WTC11 (cell line): ENCODE measurements at regions not wholly inside any gene's neighbourhood (a gene's known extent, or its start where the extent isn't known, plus 50 kb on each side); places are given as distances from the start of the nearest gene placed in this dataset.

ENCODE experiments used
- MXD4 ChIP-seq: fragments of 250-450 bp; sonication (Bioruptor Pico); IDR thresholded peaks from 2 replicates; pipeline ENCODE4 v1.8.0; 2021; ENCODE audit warnings: mild to moderate bottlenecking, moderate library complexity, borderline replicate concordance
- MYBL2 ChIP-seq: sonication (generic); formaldehyde crosslinking; IDR thresholded peaks from 2 replicates; pipeline ENCODE4 v1.8.1; 2023; ENCODE audit warnings: mild to moderate bottlenecking, moderate library complexity, missing genetic modification reagents
- SMAD3 ChIP-seq: sonication (generic); formaldehyde crosslinking; IDR thresholded peaks from 2 replicates; pipeline ENCODE4 v1.8.0; 2022; ENCODE audit warnings: missing genetic modification reagents, mild to moderate bottlenecking, borderline replicate concordance
- SP1 ChIP-seq: sonication (generic); formaldehyde crosslinking; conservative IDR thresholded peaks from 2 replicates; pipeline ENCODE4 v1.8.1; 2022; ENCODE audit warnings: missing genetic modification reagents
- TEAD4 ChIP-seq: sonication (generic); formaldehyde crosslinking; IDR thresholded peaks from 2 replicates; pipeline ENCODE4 v1.8.0; 2022; ENCODE audit warnings: mild to moderate bottlenecking, missing genetic modification reagents
- ZNF138 ChIP-seq: sonication (generic); formaldehyde crosslinking; conservative IDR thresholded peaks from 2 replicates; pipeline ENCODE4 v1.8.1; 2022; ENCODE audit warnings: mild to moderate bottlenecking, moderate library complexity, missing genetic modification reagents
- TF ChIP-seq, protein P1 (sequence below): fragments of 200-600 bp; IDR thresholded peaks from 2 replicates; pipeline ENCODE4 v1.8.0; 2022; ENCODE audit warnings: antibody characterized with exemption
- TF ChIP-seq, protein P2 (sequence below): sonication (generic); formaldehyde crosslinking; IDR thresholded peaks from 2 replicates; pipeline ENCODE4 v1.8.0; 2022; ENCODE audit warnings: missing genetic modification reagents
- TF ChIP-seq, protein P3 (sequence below): sonication (generic); formaldehyde crosslinking; IDR thresholded peaks from 2 replicates; pipeline ENCODE4 v1.8.1; 2022; ENCODE audit warnings: missing genetic modification reagents, borderline replicate concordance
- TF ChIP-seq, protein P4 (sequence below): sonication (generic); formaldehyde crosslinking; IDR thresholded peaks from 2 replicates; pipeline ENCODE4 v1.8.0; 2022; ENCODE audit warnings: mild to moderate bottlenecking, missing genetic modification reagents
- TF ChIP-seq, protein P5 (sequence below): sonication (generic); formaldehyde crosslinking; IDR thresholded peaks from 2 replicates; pipeline ENCODE4 v1.8.0; 2022; ENCODE audit warnings: mild to moderate bottlenecking, missing genetic modification reagents

DNA sequence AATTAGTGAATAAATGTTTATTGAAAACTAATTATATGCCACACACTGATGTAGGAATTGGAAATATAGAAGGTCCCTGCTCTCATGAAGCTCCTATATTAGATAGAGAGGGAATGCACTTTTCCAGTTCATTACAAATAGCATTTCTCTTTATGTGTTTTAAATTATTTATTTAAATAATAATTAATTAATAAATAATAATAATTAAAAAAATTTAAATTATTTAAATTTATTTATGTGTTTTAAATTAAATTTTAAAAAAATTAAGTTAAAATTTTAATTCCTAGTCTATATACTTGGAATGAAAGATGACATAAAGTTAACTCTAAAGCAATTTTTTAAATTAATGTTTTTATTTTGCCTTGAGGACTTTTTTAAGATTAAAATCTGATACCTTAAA is 121.7 kb upstream of the ZNF804B start:
- TF ChIP-seq SMAD3 (CRISPR knock-in tag) (no peak), TEAD4 (CRISPR knock-in tag) (no peak), SP1 (no peak), MXD4 (no peak), ZNF138 (CRISPR knock-in tag) (no peak), MYBL2 (CRISPR knock-in tag) (no peak)
- TF ChIP-seq, protein P1, sequence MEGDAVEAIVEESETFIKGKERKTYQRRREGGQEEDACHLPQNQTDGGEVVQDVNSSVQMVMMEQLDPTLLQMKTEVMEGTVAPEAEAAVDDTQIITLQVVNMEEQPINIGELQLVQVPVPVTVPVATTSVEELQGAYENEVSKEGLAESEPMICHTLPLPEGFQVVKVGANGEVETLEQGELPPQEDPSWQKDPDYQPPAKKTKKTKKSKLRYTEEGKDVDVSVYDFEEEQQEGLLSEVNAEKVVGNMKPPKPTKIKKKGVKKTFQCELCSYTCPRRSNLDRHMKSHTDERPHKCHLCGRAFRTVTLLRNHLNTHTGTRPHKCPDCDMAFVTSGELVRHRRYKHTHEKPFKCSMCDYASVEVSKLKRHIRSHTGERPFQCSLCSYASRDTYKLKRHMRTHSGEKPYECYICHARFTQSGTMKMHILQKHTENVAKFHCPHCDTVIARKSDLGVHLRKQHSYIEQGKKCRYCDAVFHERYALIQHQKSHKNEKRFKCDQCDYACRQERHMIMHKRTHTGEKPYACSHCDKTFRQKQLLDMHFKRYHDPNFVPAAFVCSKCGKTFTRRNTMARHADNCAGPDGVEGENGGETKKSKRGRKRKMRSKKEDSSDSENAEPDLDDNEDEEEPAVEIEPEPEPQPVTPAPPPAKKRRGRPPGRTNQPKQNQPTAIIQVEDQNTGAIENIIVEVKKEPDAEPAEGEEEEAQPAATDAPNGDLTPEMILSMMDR, result no peak
- TF ChIP-seq, protein P2, sequence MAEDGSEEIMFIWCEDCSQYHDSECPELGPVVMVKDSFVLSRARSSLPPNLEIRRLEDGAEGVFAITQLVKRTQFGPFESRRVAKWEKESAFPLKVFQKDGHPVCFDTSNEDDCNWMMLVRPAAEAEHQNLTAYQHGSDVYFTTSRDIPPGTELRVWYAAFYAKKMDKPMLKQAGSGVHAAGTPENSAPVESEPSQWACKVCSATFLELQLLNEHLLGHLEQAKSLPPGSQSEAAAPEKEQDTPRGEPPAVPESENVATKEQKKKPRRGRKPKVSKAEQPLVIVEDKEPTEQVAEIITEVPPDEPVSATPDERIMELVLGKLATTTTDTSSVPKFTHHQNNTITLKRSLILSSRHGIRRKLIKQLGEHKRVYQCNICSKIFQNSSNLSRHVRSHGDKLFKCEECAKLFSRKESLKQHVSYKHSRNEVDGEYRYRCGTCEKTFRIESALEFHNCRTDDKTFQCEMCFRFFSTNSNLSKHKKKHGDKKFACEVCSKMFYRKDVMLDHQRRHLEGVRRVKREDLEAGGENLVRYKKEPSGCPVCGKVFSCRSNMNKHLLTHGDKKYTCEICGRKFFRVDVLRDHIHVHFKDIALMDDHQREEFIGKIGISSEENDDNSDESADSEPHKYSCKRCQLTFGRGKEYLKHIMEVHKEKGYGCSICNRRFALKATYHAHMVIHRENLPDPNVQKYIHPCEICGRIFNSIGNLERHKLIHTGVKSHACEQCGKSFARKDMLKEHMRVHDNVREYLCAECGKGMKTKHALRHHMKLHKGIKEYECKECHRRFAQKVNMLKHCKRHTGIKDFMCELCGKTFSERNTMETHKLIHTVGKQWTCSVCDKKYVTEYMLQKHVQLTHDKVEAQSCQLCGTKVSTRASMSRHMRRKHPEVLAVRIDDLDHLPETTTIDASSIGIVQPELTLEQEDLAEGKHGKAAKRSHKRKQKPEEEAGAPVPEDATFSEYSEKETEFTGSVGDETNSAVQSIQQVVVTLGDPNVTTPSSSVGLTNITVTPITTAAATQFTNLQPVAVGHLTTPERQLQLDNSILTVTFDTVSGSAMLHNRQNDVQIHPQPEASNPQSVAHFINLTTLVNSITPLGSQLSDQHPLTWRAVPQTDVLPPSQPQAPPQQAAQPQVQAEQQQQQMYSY (CRISPR knock-in tag), result no peak
- TF ChIP-seq, protein P3, sequence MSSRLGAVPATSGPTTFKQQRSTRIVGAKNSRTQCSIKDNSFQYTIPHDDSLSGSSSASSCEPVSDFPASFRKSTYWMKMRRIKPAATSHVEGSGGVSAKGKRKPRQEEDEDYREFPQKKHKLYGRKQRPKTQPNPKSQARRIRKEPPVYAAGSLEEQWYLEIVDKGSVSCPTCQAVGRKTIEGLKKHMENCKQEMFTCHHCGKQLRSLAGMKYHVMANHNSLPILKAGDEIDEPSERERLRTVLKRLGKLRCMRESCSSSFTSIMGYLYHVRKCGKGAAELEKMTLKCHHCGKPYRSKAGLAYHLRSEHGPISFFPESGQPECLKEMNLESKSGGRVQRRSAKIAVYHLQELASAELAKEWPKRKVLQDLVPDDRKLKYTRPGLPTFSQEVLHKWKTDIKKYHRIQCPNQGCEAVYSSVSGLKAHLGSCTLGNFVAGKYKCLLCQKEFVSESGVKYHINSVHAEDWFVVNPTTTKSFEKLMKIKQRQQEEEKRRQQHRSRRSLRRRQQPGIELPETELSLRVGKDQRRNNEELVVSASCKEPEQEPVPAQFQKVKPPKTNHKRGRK (CRISPR knock-in tag), result no peak
- TF ChIP-seq, protein P4, sequence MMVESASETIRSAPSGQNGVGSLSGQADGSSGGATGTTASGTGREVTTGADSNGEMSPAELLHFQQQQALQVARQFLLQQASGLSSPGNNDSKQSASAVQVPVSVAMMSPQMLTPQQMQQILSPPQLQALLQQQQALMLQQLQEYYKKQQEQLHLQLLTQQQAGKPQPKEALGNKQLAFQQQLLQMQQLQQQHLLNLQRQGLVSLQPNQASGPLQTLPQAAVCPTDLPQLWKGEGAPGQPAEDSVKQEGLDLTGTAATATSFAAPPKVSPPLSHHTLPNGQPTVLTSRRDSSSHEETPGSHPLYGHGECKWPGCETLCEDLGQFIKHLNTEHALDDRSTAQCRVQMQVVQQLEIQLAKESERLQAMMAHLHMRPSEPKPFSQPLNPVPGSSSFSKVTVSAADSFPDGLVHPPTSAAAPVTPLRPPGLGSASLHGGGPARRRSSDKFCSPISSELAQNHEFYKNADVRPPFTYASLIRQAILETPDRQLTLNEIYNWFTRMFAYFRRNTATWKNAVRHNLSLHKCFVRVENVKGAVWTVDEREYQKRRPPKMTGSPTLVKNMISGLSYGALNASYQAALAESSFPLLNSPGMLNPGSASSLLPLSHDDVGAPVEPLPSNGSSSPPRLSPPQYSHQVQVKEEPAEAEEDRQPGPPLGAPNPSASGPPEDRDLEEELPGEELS (CRISPR knock-in tag), result no peak
- TF ChIP-seq, protein P5, sequence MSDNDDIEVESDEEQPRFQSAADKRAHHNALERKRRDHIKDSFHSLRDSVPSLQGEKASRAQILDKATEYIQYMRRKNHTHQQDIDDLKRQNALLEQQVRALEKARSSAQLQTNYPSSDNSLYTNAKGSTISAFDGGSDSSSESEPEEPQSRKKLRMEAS (CRISPR knock-in tag), result no peak
